Occipital lobe (tissue), 1 donor: ENCODE measurements at regions not wholly inside any gene's neighbourhood (a gene's known extent, or its start where the extent isn't known, plus 50 kb on each side); places are given as distances from the start of the nearest gene placed in this dataset.
"Not testable (repeated sequence)": the region's sequence is repeated elsewhere in the genome, so short reads cannot be mapped to it uniquely, and the experiment has no call there.

Experiments
- DNase-seq: peaks from one replicate; lab custom pipeline; 2025; lab: John Stamatoyannopoulos, UW

DNA sequence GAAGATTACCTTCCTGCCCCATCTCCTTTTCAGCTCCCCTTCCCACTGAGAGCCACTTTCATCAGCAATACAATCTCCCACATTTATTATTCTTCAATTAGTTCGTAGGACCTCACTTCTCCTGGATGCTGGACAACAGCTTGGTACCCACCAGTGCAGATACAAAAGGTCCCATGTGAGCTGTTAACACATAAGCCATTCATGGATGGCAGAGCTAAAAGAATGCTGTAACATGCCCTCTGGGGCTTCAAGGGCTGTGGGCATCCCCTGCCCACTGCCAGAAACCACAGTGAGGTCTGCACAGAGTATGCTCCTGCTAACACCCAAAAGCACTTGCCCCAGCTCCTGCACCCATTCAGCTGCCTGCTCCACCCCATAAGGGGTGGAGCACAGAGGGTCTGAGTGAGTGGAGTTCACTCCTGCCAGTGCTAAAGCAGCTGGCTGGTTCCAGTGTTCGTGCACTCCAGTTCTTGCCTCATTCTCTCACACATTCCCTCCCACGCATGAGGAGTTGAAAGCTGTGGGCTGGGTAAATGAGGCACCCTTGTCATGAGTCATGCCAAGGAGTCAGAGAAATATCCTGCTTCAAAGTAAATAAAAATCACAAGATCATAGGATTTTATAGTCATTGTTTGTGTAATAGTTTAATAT is 305.9 kb upstream of the TMEFF2 start:
- peak; percentile 8 for DNase-seq

DNA sequence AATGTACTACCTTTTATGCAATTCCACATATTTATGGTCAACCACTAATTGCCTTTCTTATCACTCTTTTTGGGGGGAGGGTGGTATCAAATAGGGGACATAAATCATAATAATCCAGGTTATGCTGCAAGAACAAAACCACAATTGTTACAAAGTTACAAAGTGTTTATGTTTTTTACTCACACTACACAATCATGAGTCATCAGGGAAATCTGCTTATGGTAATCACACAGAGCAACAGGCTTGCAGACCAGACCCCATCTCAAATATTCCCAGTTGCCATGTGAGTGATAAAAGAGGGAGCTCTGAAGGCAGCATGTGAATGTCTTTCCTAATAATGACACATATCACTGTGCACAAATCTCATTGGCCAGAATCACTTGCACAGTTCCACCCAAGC is 304.7 kb upstream of the TMEFF2 start:
- DNase-seq, result no peak

DNA sequence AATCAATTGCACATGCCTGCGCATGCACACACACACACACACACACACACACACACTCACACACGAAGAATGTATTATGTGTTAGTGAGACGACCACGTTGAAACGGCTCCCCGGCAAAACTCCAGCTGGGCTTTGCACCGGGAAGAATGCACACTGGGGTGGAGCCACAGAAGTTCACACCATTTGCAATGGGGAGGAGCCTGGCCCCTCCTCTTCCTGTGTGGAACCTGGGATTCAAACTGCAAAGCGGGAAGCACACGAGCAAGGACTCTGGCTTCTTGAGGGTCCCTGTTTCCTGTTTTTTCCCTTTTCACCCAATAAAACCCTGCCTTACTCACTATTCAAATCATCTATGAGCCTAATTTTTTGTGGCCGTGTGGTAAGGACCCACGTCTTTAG is 304.0 kb upstream of the TMEFF2 start:
- no peak for DNase-seq

DNA sequence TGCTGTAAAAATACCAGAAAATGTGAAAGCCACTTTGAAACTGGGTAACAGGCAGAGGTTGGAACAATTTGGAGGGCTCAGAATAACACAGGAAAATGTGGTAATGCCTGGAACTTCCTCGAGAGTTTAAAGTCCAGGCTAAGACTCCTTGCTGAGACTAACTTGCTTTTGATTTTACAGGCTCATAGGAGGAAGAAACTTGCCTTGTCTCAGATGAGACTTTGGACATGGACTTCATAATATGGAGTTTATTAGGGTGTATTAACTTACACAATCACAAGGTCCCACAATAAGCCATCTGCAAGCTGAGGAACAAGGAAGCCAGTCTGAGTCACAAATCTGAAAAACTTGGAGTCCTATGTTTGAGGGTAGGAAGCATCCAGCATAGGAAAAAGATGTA is 293.4 kb upstream of the TMEFF2 start:
- not testable (repeated sequence) for DNase-seq

DNA sequence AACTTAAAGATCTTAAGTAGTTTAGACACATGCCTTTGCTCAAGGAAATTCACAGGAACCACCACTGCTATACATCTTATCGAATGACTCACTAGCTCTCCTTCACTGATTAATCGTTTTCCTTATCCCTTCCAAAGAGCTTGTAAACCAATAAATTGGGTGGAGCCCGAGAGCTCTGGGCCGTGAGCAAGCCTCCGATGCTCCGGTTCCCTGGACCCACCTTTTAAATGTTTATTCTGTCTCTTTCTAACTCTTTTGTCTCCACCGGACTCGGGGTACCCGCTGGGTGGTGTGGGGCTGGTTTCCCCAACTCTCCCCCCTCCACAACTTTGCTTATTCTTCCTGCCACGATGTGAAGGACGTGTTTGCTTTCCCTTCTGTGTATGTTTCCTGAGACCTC is 292.9 kb upstream of the TMEFF2 start:
- DNase-seq, result no peak

DNA sequence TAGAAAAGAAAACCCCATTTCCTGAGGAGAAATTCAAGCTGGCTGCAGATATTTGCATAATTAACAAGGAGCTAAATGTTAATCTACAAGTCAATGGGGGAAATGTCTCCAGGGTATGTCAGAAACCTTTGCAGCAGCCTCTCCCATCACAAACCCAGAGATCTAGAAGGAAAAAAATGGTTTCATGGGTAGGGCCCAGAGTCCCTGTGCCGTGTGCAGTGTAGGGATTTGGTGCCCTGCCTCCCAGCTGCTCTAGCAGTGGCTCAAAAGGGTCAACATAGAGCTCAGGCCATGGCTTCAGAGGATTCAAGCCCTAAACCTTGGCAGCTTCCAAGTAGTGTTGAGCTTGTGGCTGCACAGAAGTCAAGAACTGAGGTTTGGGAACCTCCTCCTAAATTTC is 290.2 kb upstream of the TMEFF2 start:
- no peak for DNase-seq

DNA sequence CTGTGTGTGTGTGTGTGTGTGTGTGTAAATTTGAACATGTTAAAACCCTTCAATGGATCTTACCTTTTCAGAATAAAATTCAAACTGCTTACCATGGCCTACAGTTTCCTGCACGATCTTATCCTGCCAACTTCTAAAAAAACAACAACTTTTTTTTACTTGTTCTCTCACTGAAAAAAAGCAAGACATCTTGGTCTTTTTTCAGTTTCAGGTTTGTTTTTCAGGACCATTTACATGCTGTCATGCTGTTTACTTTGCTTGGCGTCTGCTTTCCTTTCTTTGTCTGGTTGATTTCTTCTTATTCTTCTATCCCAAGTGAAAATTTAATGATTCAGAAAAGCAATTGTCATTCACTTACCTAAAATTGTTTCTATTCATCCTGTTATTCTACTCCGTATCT is 286.3 kb upstream of the TMEFF2 start:
- DNase-seq, result no peak

DNA sequence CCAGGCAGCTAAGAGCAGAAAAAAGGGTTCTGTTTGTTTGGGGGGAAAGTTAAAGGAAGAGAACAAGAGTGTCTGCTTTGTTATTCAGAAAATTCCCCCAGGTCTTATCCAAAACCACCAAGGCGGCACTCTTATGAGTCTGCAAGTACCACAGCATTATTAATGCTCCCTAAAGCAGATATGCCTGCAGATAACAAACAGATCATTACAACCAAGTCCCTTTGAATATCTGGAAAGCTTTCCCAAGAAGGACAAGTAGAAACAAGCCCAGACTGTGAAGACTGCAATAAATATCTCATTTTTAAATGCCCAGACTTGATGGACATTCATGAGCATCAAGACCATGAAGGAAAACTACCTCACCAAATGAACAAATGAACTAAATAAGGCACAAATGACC is 278.6 kb upstream of the TMEFF2 start:
- DNase-seq, result no peak

DNA sequence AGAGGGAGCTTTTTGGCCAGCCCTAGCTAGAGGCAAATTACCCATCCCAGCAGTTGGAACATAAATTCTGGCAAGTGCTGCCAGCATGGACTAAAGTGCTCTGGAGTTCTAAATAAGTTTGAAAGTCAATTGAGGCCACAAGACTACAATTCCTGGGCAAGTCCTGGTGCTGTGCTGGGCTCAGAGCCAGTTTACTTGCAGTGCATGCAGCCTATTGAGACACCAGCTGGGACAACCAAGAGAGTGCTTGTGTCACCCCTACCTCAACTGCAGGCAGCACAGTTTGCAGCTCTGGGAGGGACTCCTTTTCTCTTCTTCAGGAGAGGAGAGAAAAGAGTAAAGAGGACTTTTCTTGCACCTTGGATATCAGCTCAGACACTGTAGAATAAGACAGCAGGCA is 277.2 kb upstream of the TMEFF2 start:
- no peak for DNase-seq

DNA sequence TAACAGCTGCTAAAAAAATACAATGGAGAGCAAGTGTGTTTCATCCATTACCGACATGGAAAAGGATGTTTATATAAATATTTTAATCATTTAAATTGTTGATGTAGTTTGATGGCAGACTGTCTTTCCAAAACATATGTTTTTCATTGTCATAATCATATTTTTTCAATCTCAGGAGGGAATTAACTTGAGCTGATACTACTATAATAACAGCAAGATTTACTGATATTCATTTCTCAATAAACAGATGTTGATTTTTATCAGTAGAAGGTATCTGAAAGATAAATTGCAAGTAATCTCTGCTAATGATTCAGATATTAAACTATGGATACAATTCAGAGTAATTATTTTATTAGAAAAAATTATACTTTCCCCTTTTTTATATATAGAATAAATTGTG is 274.9 kb upstream of the TMEFF2 start:
- DNase-seq, result no peak

DNA sequence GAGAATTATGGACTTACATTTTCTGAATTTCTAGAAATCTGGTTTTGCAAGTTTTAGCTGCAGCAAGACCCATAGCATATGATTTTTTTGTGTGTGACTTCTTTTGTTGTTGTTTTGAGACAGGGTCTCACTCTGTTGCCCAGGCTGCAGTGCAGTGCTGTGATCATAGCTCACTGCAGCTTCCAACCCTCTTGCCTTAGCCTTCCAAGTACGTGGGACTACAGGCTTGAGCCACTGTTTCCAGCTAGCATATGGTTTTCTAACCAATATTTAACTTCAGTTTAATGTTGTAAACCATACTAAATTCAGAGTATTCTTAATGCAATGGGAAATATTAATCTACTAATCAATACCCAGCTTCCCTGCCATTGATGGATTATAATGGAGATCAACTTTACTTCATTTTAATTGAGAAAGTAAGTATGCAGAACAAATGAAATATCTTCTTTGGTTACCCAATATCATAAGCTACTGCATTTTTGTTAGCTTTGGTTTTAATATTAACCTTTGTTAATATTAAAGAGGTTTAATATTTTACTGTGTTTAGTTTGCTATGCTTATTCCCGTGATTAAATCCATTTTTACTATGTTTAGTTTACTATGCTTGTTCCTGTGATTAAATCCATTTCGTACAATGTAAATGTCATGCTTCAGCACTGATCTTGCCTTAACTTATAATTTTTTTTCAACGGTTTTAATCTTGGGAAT is 273.4 kb upstream of the TMEFF2 start:
- DNase-seq, result no peak

DNA sequence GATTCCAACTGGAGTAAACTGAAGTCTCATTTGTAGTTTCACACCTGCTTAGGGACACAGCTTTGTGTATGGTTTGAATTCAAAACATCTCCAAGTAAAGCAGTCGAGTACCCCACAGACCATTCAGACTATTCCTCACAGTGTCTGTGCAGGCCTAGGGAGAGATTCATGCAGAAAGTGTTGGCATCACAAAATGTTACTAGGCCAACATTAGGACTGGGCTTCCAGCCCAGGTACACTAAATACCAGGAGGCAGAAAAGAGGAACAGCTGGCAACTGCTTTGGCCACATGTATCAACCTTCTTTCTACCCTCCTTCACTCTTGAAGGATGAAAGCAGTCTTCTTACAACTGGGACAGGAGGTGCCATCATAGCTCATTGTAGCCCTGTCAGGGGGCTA is 270.4 kb upstream of the TMEFF2 start:
- no peak for DNase-seq

DNA sequence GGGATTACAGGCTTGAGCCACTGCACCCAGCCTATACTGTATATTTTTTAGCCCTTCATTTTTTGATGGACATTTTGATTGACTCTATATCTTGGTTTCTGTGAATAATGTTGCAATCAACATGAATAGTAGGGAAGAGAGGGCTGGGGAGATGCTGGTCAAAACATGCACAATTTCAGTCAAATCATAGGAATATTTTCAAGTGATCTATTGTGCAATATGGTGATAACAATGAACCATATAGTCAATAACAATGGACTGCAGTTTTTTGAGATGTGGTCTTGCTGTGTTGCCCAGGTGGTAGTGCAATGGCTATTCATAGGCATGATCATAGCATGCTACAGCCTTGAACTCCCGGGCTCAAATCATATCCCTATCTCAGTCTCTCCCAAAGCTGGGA is 264.7 kb upstream of the TMEFF2 start:
- no peak for DNase-seq

DNA sequence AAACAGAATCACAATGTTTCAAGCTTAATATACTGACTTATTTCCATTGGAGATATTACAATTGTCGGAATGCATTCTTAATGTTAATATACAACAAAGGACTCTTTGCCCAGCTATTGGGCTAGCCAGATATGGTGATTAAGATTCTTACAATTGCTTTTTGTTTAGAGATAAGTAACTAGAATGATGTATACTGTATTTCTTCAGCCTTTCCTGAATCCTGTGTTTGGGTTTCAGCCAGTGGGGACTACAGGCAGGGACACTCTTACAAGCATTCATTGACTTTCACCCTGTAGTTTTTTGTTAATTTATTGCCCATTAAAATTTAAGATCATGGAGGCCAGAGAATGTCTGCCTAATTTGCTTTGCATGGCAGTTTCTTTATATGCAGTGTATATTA is 254.1 kb upstream of the TMEFF2 start:
- no peak for DNase-seq

DNA sequence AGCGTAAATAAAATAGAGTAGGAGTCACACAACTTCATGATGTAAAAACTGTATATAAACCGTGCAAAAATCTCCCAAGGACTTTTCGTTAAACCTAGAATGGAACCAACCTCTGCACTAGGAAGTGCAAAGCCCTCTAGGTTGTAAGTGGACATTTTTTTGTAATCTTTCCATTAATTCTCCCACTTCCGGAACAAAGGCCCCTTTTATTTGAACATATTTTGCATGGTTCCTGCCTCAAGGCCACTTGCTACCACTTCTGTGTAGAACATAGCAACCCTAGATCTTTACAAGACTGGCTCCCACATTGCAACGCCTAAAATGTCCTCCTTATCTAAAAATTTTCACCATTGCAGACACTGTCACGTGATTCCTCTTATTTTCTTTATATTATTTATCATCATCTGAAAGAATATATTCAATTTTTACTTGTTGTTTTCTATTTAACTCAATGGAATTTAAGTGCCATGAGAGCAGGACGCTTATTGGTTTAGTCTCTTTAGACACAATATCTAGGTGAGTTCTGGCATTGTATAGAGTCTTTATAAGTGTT is 249.6 kb upstream of the TMEFF2 start:
- no peak for DNase-seq

DNA sequence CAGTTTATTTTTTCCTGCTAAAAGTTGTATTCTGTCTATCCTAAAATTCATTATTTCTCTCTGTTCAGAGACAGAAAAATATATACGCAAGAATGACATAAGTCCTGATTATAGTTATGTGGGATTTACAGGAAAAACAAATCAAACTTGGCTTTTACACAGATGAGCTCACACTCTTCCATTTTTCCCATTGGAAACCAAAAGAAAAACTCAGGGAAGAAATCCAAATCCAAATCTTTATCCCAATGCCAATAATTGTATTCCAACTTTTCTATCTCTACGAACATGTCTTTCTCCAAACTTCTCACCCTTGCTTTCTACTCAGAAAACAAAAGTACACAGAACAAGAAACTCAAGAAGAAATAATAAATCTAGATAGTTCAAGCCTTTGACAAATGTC is 249.1 kb upstream of the TMEFF2 start:
- no peak for DNase-seq

DNA sequence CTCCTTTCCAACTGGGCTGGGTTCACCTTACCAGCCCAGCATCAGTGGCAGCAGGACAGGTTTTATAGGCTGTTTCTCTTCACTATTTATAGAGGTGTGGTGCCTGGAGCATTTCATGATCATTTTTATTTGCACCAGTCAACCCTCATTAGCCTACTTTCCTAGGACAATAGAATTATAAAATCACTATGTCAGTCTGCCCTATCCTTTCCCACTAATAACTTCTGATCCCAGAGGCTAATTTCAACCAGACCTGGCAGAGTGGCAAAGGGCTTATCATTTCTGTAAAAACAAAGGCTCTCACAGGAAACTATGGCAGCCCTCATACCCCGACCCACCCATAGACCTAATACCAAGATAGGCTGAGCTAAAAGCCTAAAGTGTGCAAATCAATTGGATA is 243.5 kb upstream of the TMEFF2 start:
- DNase-seq, result no peak

DNA sequence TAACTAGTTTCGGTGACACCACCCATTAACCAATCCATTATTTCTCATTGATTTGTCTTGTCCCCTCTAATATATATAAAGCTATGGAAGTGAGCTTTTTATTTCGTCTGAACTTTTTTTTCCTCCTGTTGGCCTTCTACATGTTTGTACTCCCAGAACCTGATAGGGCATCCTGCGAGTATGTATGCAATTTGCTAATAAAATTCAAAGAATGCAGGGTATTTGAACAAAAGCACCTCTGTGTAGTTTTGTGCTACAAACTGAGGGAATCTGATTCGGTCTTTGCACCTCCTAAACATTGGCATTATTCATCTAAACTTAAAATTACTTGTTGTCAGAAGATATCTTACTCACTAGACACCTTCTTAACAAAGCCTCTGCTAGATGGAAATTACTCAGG is 242.9 kb upstream of the TMEFF2 start:
- no peak for DNase-seq

DNA sequence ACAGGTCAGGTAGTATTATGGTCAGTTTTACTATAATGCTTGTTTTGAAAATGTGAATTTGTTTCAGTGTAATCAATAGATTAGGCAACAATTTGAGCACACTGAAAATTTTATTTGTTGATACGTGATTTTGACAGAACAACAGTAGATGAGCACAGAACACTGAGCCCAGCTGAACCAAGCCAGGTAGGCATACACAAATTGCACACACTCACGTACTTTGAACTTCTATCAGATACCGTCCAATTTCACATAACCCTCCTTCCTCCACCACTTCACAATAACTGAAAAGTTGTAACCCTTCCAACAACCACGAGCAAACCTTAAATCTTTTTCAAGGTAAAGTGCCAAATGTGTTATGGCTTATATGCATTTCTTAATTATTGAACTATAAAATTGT is 229.5 kb upstream of the TMEFF2 start:
- no peak for DNase-seq

DNA sequence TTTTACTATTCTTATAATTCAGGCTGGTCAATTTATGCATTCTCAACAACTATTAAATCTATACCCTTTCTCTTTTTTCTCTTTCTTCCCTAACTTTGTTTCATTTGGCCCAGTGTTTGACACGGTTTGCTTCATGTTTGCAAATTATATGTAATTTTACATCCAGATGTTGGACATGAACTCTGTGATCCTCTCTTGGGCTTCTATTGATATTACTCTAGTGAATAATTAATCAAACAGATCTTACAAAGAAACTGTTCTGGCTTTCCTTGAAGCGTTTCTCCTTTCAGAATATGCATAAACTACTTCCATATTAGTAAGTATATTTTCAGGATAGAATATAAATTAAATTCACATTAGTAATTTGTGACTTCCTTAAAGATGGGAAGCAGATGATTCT is 225.1 kb upstream of the TMEFF2 start:
- DNase-seq, result no peak

DNA sequence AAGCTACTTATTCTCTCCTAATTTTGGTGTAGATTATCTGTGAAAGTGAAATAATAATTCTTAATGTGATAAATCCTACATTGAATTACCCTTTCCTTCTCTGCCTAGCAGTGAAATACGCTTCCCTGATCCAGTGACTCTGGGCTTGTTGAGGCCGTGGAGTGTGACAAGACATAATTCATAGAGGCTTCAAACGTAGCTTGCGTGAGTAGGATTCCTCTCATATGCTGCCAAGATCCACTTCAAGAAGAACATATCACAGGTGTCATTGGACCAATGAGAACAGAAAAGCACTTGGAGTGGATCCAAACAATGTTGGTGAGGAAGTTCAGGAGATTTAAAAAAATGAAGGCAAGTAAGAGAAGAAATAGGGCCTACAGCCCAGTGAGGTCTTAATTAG is 221.3 kb upstream of the TMEFF2 start:
- DNase-seq, result no peak

DNA sequence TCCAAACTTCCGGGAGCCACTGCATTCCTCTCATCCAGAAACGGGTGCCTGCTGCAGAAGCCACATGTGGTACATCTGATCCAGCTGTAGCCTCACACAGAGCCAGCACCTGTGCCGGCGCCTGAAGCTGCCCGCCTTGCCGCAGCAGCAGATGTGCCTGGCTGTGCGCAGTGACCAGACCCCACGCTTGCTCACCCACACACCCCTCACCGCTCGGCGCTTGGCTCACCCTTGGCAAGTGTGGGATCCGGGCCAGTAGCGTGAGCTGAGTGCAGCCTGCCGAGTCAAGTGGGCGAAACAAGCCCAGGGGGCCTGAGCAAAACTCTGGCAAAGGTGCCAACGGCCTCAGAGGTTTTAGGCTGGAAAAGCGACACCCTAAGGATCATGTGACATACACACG is 220.1 kb upstream of the TMEFF2 start:
- no peak for DNase-seq
